GM23338 (cell line): ENCODE measurements at regions not wholly inside any gene's neighbourhood (a gene's known extent, or its start where the extent isn't known, plus 50 kb on each side); places are given as distances from the start of the nearest gene placed in this dataset.

ENCODE experiments used
- ATAC-seq: fragments of 200-7000 bp; cut with Tn5 transposase; 3 replicates; pipeline ENCODE4 v1.9.1; 2020
- DNase-seq: peaks from one replicate; pipeline ENCODE4 v3.0.0-alpha.2; 2015; ENCODE audit warnings: low spot score
- H2AFZ ChIP-seq: fragments of 200-600 bp; sonication (generic); 2 replicates; pipeline ENCODE4 v1.8.0; 2016; ENCODE audit warnings: antibody characterized with exemption, mild to moderate bottlenecking, moderate library complexity
- H3F3A ChIP-seq: fragments of 200-600 bp; sonication (generic); replicated peaks from 2 replicates; pipeline ENCODE4 v1.8.0; 2017; ENCODE audit warnings: antibody characterized with exemption, mixed run types, low read depth
- H3K27ac ChIP-seq: fragments of 200-600 bp; sonication (generic); 2 replicates; pipeline ENCODE4 v1.6.1; 2016; ENCODE audit warnings: low read depth
- H3K27me3 ChIP-seq: fragments of 200-600 bp; sonication (generic); 2 replicates; pipeline ENCODE4 v1.8.0; 2016; ENCODE audit warnings: mild to moderate bottlenecking, mixed run types, moderate library complexity; ENCODE audit not compliant: insufficient read depth
- H3K36me3 ChIP-seq: fragments of 200-600 bp; sonication (generic); 2 replicates; pipeline ENCODE4 v1.8.0; 2016; ENCODE audit warnings: mild to moderate bottlenecking; ENCODE audit not compliant: insufficient read depth
- H3K4me1 ChIP-seq: fragments of 200-600 bp; sonication (generic); 2 replicates; pipeline ENCODE4 v1.8.0; 2016; ENCODE audit warnings: mild to moderate bottlenecking, moderate library complexity; ENCODE audit not compliant: insufficient read depth
- H3K4me2 ChIP-seq: fragments of 200-600 bp; sonication (generic); 2 replicates; pipeline ENCODE4 v1.7.1; 2017; ENCODE audit warnings: mixed run types
- H3K4me3 ChIP-seq: fragments of 200-600 bp; sonication (generic); 2 replicates; pipeline ENCODE4 v1.6.1; 2016; ENCODE audit warnings: mixed run types
- H3K79me2 ChIP-seq: fragments of 200-600 bp; sonication (generic); replicated peaks from 2 replicates; pipeline ENCODE4 v1.8.0; 2017; ENCODE audit warnings: mild to moderate bottlenecking; ENCODE audit not compliant: insufficient read depth
- H3K9me2 ChIP-seq: fragments of 200-600 bp; sonication (generic); 2 replicates; pipeline ENCODE4 v1.8.0; 2017; ENCODE audit not compliant: insufficient read depth
- H4K20me1 ChIP-seq: fragments of 200-600 bp; sonication (generic); replicated peaks from 2 replicates; pipeline ENCODE4 v1.8.0; 2017; ENCODE audit warnings: mild to moderate bottlenecking; ENCODE audit not compliant: insufficient read depth
- H3K27ac Mint-ChIP-seq: 2 replicates; pipeline ENCODE4 v1.8.0; 2020; ENCODE audit warnings: inconsistent platforms, mild to moderate bottlenecking, moderate library complexity, mixed read lengths
- H3K27me3 Mint-ChIP-seq: 3 replicates; pipeline ENCODE4 v1.8.0; 2022; ENCODE audit warnings: low read depth, mild to moderate bottlenecking, moderate library complexity, mixed read lengths, inconsistent platforms; ENCODE audit not compliant: insufficient read depth, poor library complexity
- H3K36me3 Mint-ChIP-seq: 3 replicates; pipeline ENCODE4 v1.8.0; 2021; ENCODE audit warnings: low read depth, mild to moderate bottlenecking, inconsistent platforms, moderate library complexity, mixed read lengths
- H3K4me1 Mint-ChIP-seq: 3 replicates; pipeline ENCODE4 v1.8.0; 2020; ENCODE audit warnings: mild to moderate bottlenecking, inconsistent platforms, mixed read lengths
- H3K4me3 Mint-ChIP-seq: 3 replicates; pipeline ENCODE4 v1.8.0; 2021; ENCODE audit warnings: moderate library complexity, mild to moderate bottlenecking, inconsistent platforms, mixed read lengths
- H3K9me3 Mint-ChIP-seq: 3 replicates; pipeline ENCODE4 v1.8.0; 2020; ENCODE audit warnings: moderate library complexity, mild to moderate bottlenecking, inconsistent platforms, mixed read lengths
- NANOG ChIP-seq: IDR thresholded peaks from 2 replicates; pipeline ENCODE4 v1.6.1; 2016; ENCODE audit warnings: antibody characterized with exemption, borderline replicate concordance
- POLR2AphosphoS5 ChIP-seq: IDR thresholded peaks from 2 replicates; pipeline ENCODE4 v1.6.1; 2016; ENCODE audit warnings: antibody characterized with exemption, low read depth
- STAT1 ChIP-seq: IDR thresholded peaks from one replicate; pipeline ENCODE4 v1.6.1; 2016; ENCODE audit warnings: antibody characterized with exemption; ENCODE audit not compliant: unreplicated experiment
- ZNF114 ChIP-seq: fragments of 250-450 bp; sonication (Bioruptor Pico); IDR thresholded peaks from 2 replicates; pipeline ENCODE4 v1.5.0; 2020; ENCODE audit warnings: mild to moderate bottlenecking, moderate library complexity
- TF ChIP-seq, protein P1 (sequence below): IDR thresholded peaks from one replicate; pipeline ENCODE4 v1.6.1; 2018; ENCODE audit warnings: antibody characterized with exemption; ENCODE audit not compliant: unreplicated experiment
- TF ChIP-seq, protein P2 (sequence below), 2 experiments: fragments of 200-600 bp in 1 of 2; sonication (generic) in 1 of 2; conservative IDR thresholded peaks; 2 replicates each; pipeline versions ENCODE4 v1.5.1 to v1.6.1; 2016 to 2017; ENCODE audit warnings: antibody characterized with exemption in 2 of 2, low read depth in 2 of 2, mild to moderate bottlenecking in 2 of 2, moderate library complexity in 1 of 2

DNA sequence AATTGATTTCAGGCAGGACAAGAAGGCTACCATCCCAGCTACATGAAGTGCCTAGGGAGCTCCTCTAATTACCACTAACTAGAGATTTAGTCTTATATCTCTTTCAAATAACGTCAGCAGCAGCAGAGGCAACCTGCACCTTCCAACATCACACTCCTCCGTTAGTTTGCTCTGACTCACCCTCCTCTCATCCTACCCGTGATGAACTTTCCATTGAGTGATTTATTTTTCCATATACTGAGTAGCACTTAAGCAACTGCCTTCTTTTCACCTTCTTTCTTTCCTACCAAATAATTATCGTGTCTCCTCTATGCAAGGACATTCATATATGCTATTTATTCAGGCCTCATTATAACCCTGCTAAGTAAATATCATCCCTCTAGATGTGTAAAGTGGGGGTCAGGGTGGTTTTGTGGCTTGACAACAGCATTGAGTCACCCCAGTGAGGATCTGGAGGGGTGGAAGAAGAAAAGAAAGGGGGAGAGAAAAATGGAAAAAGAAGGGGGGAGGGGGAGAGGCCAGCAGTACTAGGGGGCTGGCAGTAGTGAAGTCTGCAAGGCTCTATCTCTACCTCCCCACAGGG, 64.6 kb upstream of the CAST start:
- H3K27ac ChIP-seq = no peak overlapping the region

DNA sequence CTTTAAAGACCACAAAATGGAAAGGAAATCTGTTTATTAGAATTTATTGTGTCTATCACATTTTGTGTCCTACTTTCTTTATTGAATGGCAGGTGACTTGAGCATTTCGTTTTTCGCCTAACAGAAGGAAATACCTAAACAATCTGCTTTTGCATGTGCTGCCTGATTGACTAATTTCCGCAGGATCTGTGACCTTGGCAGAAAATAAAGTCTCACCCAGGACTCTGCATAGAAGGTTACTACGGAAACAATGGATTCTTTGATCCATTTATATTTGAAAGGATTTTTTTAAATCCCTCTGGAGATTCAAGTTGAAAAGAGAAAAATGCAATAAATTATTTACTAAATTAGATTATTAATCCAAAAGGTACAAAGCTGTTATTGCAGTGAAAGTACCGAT, 61.0 kb upstream of the CAST start:
- Mint-ChIP-seq H3K27me3 (peaks cover 5% of the 10 kb centered on the region), H3K27ac (no peak overlapping the region), H3K9me3 (peaks cover 6% of the 10 kb centered on the region; the same call in 2 of the 3 replicates), H3K36me3 (peaks cover 6% of the 10 kb centered on the region; the same call in 2 of the 3 replicates), H3K4me3 (no peak overlapping the region), H3K4me1 (no peaks in the 10 kb centered on the region; the same call in 1 of the 3 replicates)
- no peak for DNase-seq
- Histone ChIP-seq H3F3A (no peaks in the 10 kb centered on the region), H3K4me3 (no peak overlapping the region), H3K4me1 (no peaks in the 10 kb centered on the region), H3K27ac (no peak overlapping the region), H3K79me2 (no peaks in the 10 kb centered on the region), H3K9me2 (0 out of 2 replicates have a peak, but pooled peaks cover 4% of the 10 kb centered on the region), H4K20me1 (no peaks in the 10 kb centered on the region), H3K27me3 (no peaks in the 10 kb centered on the region), H3K36me3 (no peaks in the 10 kb centered on the region), H2AFZ (no peak overlapping the region), H3K4me2 (no peak overlapping the region)
- TF ChIP-seq STAT1 (no peak), NANOG (no peak)
- ATAC-seq = no peak

More for the DNA sequence above, 64.6 kb upstream of the CAST start:
- peaks cover 3% of the 10 kb centered on the region for H3K27me3 Mint-ChIP-seq
- peaks cover 6% of the 10 kb centered on the region; the same call in 2 of the 3 replicates for H3K36me3 Mint-ChIP-seq
- H2AFZ ChIP-seq = no peak overlapping the region
- no peaks in the 10 kb centered on the region for H4K20me1 ChIP-seq
- no peaks in the 10 kb centered on the region for H3F3A ChIP-seq
- H3K4me3 Mint-ChIP-seq = no peak overlapping the region
- H3K4me2 ChIP-seq = no peak overlapping the region
- H3K4me3 ChIP-seq = no peak overlapping the region
- H3K27me3 ChIP-seq = no peaks in the 10 kb centered on the region
- H3K4me1 Mint-ChIP-seq = peaks cover 2% of the 10 kb centered on the region
- ATAC-seq (no peak), DNase-seq (no peak)
- TF ChIP-seq STAT1 (no peak), POLR2AphosphoS5 (no peak), ZNF114 (CRISPR knock-in tag) (no peak)
- no peaks in the 10 kb centered on the region for H3K79me2 ChIP-seq
- peaks cover 6% of the 10 kb centered on the region; the same call in 2 of the 3 replicates for H3K9me3 Mint-ChIP-seq
- H3K9me2 ChIP-seq = 0 out of 2 replicates have a peak, but pooled peaks cover 4% of the 10 kb centered on the region
- no peak overlapping the region for H3K27ac Mint-ChIP-seq
- peaks cover 5% of the 10 kb centered on the region; the same call in 1 of the 2 replicates for H3K4me1 ChIP-seq
- H3K36me3 ChIP-seq = no peaks in the 10 kb centered on the region

DNA sequence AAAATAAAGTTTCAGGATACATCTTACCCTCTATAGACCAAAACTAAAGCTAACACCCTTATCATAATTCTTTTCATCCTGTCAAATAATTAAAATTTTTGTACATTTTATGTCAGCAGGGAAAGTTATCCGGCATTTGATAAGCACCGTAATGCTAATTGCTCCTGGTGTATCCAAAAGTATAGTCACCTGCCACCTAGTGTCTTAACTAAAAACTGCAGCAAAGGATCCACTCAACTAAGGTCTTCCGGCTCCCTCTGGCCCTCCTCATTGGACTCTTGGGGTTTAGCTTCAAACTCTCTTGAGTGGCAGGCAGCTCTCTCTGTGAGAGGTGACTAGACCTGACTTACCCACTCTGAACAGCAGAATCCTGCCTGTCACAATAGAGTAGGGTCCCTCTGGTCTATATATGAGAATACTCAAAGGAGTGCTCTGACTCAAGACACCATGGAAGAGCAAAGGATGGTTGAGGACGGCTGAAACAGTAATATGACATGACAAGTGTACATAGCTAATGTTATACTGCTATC, 60.4 kb upstream of the CAST start:
- peak; percentile 90 for ATAC-seq
- Histone ChIP-seq H3K4me3 (no peak overlapping the region), H3K27ac (no peak overlapping the region), H3K9me2 (0 out of 2 replicates have a peak, but pooled peaks cover 2% of the 10 kb centered on the region), H4K20me1 (no peaks in the 10 kb centered on the region), H3K4me2 (no peak overlapping the region), H2AFZ (no peak overlapping the region), H3K4me1 (no peaks in the 10 kb centered on the region), H3F3A (no peaks in the 10 kb centered on the region), H3K27me3 (no peaks in the 10 kb centered on the region), H3K79me2 (no peaks in the 10 kb centered on the region), H3K36me3 (no peaks in the 10 kb centered on the region)
- Mint-ChIP-seq H3K36me3 (peaks cover 6% of the 10 kb centered on the region; the same call in 2 of the 3 replicates), H3K27ac (no peak overlapping the region), H3K9me3 (peaks cover 6% of the 10 kb centered on the region; the same call in 2 of the 3 replicates), H3K4me1 (no peaks in the 10 kb centered on the region; the same call in 1 of the 3 replicates), H3K4me3 (no peak overlapping the region), H3K27me3 (peaks cover 5% of the 10 kb centered on the region)
- TF ChIP-seq, protein P1, sequence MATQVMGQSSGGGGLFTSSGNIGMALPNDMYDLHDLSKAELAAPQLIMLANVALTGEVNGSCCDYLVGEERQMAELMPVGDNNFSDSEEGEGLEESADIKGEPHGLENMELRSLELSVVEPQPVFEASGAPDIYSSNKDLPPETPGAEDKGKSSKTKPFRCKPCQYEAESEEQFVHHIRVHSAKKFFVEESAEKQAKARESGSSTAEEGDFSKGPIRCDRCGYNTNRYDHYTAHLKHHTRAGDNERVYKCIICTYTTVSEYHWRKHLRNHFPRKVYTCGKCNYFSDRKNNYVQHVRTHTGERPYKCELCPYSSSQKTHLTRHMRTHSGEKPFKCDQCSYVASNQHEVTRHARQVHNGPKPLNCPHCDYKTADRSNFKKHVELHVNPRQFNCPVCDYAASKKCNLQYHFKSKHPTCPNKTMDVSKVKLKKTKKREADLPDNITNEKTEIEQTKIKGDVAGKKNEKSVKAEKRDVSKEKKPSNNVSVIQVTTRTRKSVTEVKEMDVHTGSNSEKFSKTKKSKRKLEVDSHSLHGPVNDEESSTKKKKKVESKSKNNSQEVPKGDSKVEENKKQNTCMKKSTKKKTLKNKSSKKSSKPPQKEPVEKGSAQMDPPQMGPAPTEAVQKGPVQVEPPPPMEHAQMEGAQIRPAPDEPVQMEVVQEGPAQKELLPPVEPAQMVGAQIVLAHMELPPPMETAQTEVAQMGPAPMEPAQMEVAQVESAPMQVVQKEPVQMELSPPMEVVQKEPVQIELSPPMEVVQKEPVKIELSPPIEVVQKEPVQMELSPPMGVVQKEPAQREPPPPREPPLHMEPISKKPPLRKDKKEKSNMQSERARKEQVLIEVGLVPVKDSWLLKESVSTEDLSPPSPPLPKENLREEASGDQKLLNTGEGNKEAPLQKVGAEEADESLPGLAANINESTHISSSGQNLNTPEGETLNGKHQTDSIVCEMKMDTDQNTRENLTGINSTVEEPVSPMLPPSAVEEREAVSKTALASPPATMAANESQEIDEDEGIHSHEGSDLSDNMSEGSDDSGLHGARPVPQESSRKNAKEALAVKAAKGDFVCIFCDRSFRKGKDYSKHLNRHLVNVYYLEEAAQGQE = no peak
- TF ChIP-seq, protein P2, sequence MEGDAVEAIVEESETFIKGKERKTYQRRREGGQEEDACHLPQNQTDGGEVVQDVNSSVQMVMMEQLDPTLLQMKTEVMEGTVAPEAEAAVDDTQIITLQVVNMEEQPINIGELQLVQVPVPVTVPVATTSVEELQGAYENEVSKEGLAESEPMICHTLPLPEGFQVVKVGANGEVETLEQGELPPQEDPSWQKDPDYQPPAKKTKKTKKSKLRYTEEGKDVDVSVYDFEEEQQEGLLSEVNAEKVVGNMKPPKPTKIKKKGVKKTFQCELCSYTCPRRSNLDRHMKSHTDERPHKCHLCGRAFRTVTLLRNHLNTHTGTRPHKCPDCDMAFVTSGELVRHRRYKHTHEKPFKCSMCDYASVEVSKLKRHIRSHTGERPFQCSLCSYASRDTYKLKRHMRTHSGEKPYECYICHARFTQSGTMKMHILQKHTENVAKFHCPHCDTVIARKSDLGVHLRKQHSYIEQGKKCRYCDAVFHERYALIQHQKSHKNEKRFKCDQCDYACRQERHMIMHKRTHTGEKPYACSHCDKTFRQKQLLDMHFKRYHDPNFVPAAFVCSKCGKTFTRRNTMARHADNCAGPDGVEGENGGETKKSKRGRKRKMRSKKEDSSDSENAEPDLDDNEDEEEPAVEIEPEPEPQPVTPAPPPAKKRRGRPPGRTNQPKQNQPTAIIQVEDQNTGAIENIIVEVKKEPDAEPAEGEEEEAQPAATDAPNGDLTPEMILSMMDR (conservative IDR thresholded peaks at IDR 0.05; ENCODE audit: low read depth in 2 of 2) = peak; percentile 80 to 81
- DNase-seq = peak; percentile 88
